Large intestine (tissue), 3 donors: ENCODE measurements at regions not wholly inside any gene's neighbourhood (a gene's known extent, or its start where the extent isn't known, plus 50 kb on each side); places are given as distances from the start of the nearest gene placed in this dataset.

Source experiments
- DNase-seq, 2 donors: peaks; one replicate each; pipeline versions ENCODE4 v3.0.0 to v3.0.0-alpha.2; 2013
- H3K27ac ChIP-seq: one replicate; pipeline ENCODE4 v1.5.1; 2013; ENCODE audit warnings: low read length
- H3K27me3 ChIP-seq: 2 replicates; pipeline ENCODE4 v1.6.1; 2013; ENCODE audit warnings: low read length; ENCODE audit not compliant: control insufficient read depth, insufficient read depth
- H3K36me3 ChIP-seq: 2 replicates; pipeline ENCODE4 v1.6.1; 2013; ENCODE audit warnings: low read length; ENCODE audit not compliant: control insufficient read depth, insufficient read depth
- H3K4me1 ChIP-seq: one replicate; pipeline ENCODE4 v1.6.1; 2013; ENCODE audit warnings: low read length; ENCODE audit not compliant: control insufficient read depth, insufficient read depth
- H3K4me3 ChIP-seq: one replicate; pipeline ENCODE4 v1.5.1; 2013; ENCODE audit warnings: low read length
- H3K9me3 ChIP-seq: one replicate; pipeline ENCODE4 v1.6.1; 2013; ENCODE audit warnings: mild to moderate bottlenecking, low read depth, low read length, moderate library complexity; ENCODE audit not compliant: control insufficient read depth
- WGBS: methylation state at CpG from one replicate; pipeline ENCODE4 v1.1.5; 2013; ENCODE audit warnings: low lambda C conversion rate; ENCODE audit not compliant: insufficient coverage; 5-methylcytosine and 5-hydroxymethylcytosine counted together

- Histone ChIP-seq H3K4me3 (no peak overlapping the region), H3K27ac (no peak overlapping the region), H3K9me3 (peaks cover 9% of the 10 kb centered on the region), H3K36me3 (no peaks in the 10 kb centered on the region), H3K4me1 (no peaks in the 10 kb centered on the region), H3K27me3 (no peaks in the 10 kb centered on the region)
- WGBS = 83% methylated on average over 1 of the region's 17 CpGs
- no peak for DNase-seq
Observed at GRCh38 chr2:241943961-241944575, 74.5 kb downstream of the RTP5 start.

GRCh38 chr2:241944821-241945220 is 75.3 kb downstream of the RTP5 start:
- Histone ChIP-seq H3K4me1 (no peaks in the 10 kb centered on the region), H3K27me3 (no peaks in the 10 kb centered on the region), H3K9me3 (peaks cover 9% of the 10 kb centered on the region), H3K27ac (no peak overlapping the region), H3K36me3 (no peaks in the 10 kb centered on the region), H3K4me3 (no peak overlapping the region)
- WGBS = no CpG with 5 or more reads among the region's 12 CpGs
- no peak for DNase-seq

GRCh38 chr2:241945311-241945710 is 75.8 kb downstream of the RTP5 start:
- Histone ChIP-seq H3K4me3 (no peak overlapping the region), H3K27me3 (no peaks in the 10 kb centered on the region), H3K27ac (no peak overlapping the region), H3K9me3 (peaks cover 9% of the 10 kb centered on the region), H3K36me3 (no peaks in the 10 kb centered on the region), H3K4me1 (no peaks in the 10 kb centered on the region)
- WGBS = no CpG with 5 or more reads among the region's 15 CpGs
- no peak for DNase-seq

GRCh38 chr2:241945803-241946202 is 76.3 kb downstream of the RTP5 start:
- Histone ChIP-seq H3K9me3 (peaks cover 9% of the 10 kb centered on the region), H3K27ac (no peak overlapping the region), H3K36me3 (no peaks in the 10 kb centered on the region), H3K4me1 (peaks cover 3% of the 10 kb centered on the region), H3K27me3 (no peaks in the 10 kb centered on the region), H3K4me3 (no peak overlapping the region)
- no peak for DNase-seq
- WGBS = no CpG with 5 or more reads among the region's 14 CpGs

- Histone ChIP-seq H3K27me3 (no peaks in the 10 kb centered on the region), H3K9me3 (peaks cover 9% of the 10 kb centered on the region), H3K27ac (no peak overlapping the region), H3K4me1 (peaks cover 3% of the 10 kb centered on the region), H3K4me3 (no peak overlapping the region), H3K36me3 (no peaks in the 10 kb centered on the region)
- no peak for DNase-seq
- WGBS = 100% methylated on average over 3 of the region's 32 CpGs
Observed at GRCh38 chr2:241946306-241947003, 76.9 kb downstream of the RTP5 start.

- no peak overlapping the region for H3K27ac ChIP-seq
- no peaks in the 10 kb centered on the region for H3K27me3 ChIP-seq
- WGBS = no CpG with 5 or more reads among the region's 28 CpGs
- no peak for DNase-seq
- no peaks in the 10 kb centered on the region for H3K36me3 ChIP-seq
- H3K4me1 ChIP-seq = peaks cover 3% of the 10 kb centered on the region
- no peak overlapping the region for H3K4me3 ChIP-seq
- H3K9me3 ChIP-seq = peaks cover 10% of the 10 kb centered on the region
Observed at GRCh38 chr2:241947004-241947350, 77.4 kb downstream of the RTP5 start.

- H3K4me1 ChIP-seq = peaks cover 3% of the 10 kb centered on the region
- no peak for DNase-seq
- WGBS = no CpG with 5 or more reads among the region's 21 CpGs
Observed at GRCh38 chr2:241947401-241947800, 77.9 kb downstream of the RTP5 start.

GRCh38 chr2:241947876-241948275 is 78.3 kb downstream of the RTP5 start:
- Histone ChIP-seq H3K27me3 (no peaks in the 10 kb centered on the region), H3K9me3 (peaks cover 11% of the 10 kb centered on the region), H3K27ac (no peak overlapping the region), H3K4me3 (no peak overlapping the region), H3K4me1 (peaks cover 3% of the 10 kb centered on the region), H3K36me3 (no peaks in the 10 kb centered on the region)
- no CpG with 5 or more reads among the region's 19 CpGs for WGBS
- DNase-seq = no peak

More at GRCh38 chr2:241947401-241947800, 77.9 kb downstream of the RTP5 start:
- H3K36me3 ChIP-seq = no peaks in the 10 kb centered on the region
- H3K4me3 ChIP-seq = no peak overlapping the region
- H3K27ac ChIP-seq = no peak overlapping the region
- no peaks in the 10 kb centered on the region for H3K27me3 ChIP-seq
- peaks cover 11% of the 10 kb centered on the region for H3K9me3 ChIP-seq

- Histone ChIP-seq H3K36me3 (no peaks in the 10 kb centered on the region), H3K9me3 (peaks cover 11% of the 10 kb centered on the region), H3K27me3 (no peaks in the 10 kb centered on the region), H3K27ac (no peak overlapping the region), H3K4me1 (peaks cover 3% of the 10 kb centered on the region), H3K4me3 (no peak overlapping the region)
- no peak for DNase-seq
- WGBS = 83% methylated on average over 1 of the region's 8 CpGs
Observed at GRCh38 chr2:241948299-241948897, 78.9 kb downstream of the RTP5 start.

GRCh38 chr2:241948901-241949735 is 79.6 kb downstream of the RTP5 start:
- Histone ChIP-seq H3K9me3 (peaks cover 11% of the 10 kb centered on the region), H3K27me3 (no peaks in the 10 kb centered on the region), H3K27ac (no peak overlapping the region), H3K4me1 (peaks cover 3% of the 10 kb centered on the region), H3K36me3 (no peaks in the 10 kb centered on the region), H3K4me3 (no peak overlapping the region)
- 100% methylated on average over 2 of the region's 31 CpGs for WGBS
- no peak for DNase-seq
